ENCODE measurements at regions not wholly inside any gene's neighbourhood (a gene's known extent, or its start where the extent isn't known, plus 50 kb on each side); places are given as distances from the start of the nearest gene placed in this dataset.

GRCh38 chr12:103050273-103050672 lies 92.8 kb downstream of the ASCL1 start:
- no peak overlapping the region for H3K4me3 ChIP-seq (ENCODE audit: control extremely low read depth in 1 of 5, extremely low read depth in 1 of 5, insufficient read depth in 1 of 5, low read depth in 2 of 5, low read length in 4 of 5)
- H3K9me3 ChIP-seq (ENCODE audit: control extremely low read depth in 1 of 3, control insufficient read depth in 2 of 3, insufficient read depth in 1 of 3, low read length in 2 of 3), result peaks cover 0 to 3% (median 0%) of the 10 kb centered on the region in 3 donors
- H2AFZ ChIP-seq (ENCODE audit: insufficient read depth, low read depth, low read length, poor library complexity, severe bottlenecking), result no peak overlapping the region
- H3K27ac ChIP-seq (ENCODE audit: low read length in 2 of 2), result no peak overlapping the region
- no peak overlapping the region for H3K4me2 ChIP-seq (replicated peaks; ENCODE audit: low read depth, low read length, poor library complexity, severe bottlenecking)
- no peaks in the 10 kb centered on the region for H4K20me1 ChIP-seq (ENCODE audit: control insufficient read depth, insufficient read depth, low read length, poor library complexity, severe bottlenecking)
- ChIA-PET CTCF (no interaction called here), POLR2A (no interaction called here)
- TF ChIP-seq, protein P1, sequence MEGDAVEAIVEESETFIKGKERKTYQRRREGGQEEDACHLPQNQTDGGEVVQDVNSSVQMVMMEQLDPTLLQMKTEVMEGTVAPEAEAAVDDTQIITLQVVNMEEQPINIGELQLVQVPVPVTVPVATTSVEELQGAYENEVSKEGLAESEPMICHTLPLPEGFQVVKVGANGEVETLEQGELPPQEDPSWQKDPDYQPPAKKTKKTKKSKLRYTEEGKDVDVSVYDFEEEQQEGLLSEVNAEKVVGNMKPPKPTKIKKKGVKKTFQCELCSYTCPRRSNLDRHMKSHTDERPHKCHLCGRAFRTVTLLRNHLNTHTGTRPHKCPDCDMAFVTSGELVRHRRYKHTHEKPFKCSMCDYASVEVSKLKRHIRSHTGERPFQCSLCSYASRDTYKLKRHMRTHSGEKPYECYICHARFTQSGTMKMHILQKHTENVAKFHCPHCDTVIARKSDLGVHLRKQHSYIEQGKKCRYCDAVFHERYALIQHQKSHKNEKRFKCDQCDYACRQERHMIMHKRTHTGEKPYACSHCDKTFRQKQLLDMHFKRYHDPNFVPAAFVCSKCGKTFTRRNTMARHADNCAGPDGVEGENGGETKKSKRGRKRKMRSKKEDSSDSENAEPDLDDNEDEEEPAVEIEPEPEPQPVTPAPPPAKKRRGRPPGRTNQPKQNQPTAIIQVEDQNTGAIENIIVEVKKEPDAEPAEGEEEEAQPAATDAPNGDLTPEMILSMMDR (IDR thresholded peaks at IDR 0.05), result no peak
- TF ChIP-seq EZH2 (IDR thresholded peaks at IDR 0.05; ENCODE audit: borderline replicate concordance, insufficient read depth, low read depth, low read length, poor library complexity, severe bottlenecking), result no peak
- Mint-ChIP-seq H3K4me3 (no peak overlapping the region), H3K27ac (no peak overlapping the region), H3K27me3 (peaks cover 4% of the 10 kb centered on the region), H3K9me3 (ENCODE audit: insufficient read depth) (no peaks in the 10 kb centered on the region), H3K4me1 (no peaks in the 10 kb centered on the region)
- no CpG with 5 or more reads among the region's 4 CpGs for WGBS (ENCODE audit: insufficient coverage)
- ATAC-seq (ENCODE audit: low read depth) (no peak), DNase-seq (no peak)
- H3K36me3 ChIP-seq (replicated peaks in 1 of 2; ENCODE audit: control extremely low read depth in 1 of 2, control insufficient read depth in 1 of 2, extremely low read depth in 1 of 2, insufficient read depth in 2 of 2, low read length in 1 of 2), result no peaks in the 10 kb centered on the region
- H3K9ac ChIP-seq (ENCODE audit: low read length), result no peak overlapping the region
- no peaks in the 10 kb centered on the region for H3K27me3 ChIP-seq (replicated peaks in 1 of 4; ENCODE audit: control extremely low read depth in 1 of 4, control insufficient read depth in 3 of 4, insufficient read depth in 4 of 4, low read length in 3 of 4)
- intact Hi-C loops (cut with micrococcal nuclease), result no loop called here
- no peaks in the 10 kb centered on the region for H3K4me1 ChIP-seq (ENCODE audit: control insufficient read depth in 2 of 2, insufficient read depth in 2 of 2, low read length in 2 of 2)
- no peaks in the 10 kb centered on the region for H3K79me2 ChIP-seq (ENCODE audit: control insufficient read depth, insufficient read depth, low read length)

GRCh38 chr12:103053089-103053488 lies 95.6 kb downstream of the ASCL1 start:
- DNase-seq, result no peak
- CTCF ChIA-PET, result interaction anchor here (1.3 kb wide), 1 partner anchor 495 kb away, joined by 3 read pairs; no protein-coding TSS in a partner anchor
- no peaks in the 10 kb centered on the region for H3K36me3 ChIP-seq (replicated peaks in 1 of 2; ENCODE audit: control extremely low read depth in 1 of 2, control insufficient read depth in 1 of 2, extremely low read depth in 1 of 2, insufficient read depth in 2 of 2, low read length in 1 of 2)
- H3K9me3 Mint-ChIP-seq (ENCODE audit: insufficient read depth), result no peaks in the 10 kb centered on the region
- H3K4me3 ChIP-seq (ENCODE audit: control extremely low read depth in 1 of 5, extremely low read depth in 1 of 5, insufficient read depth in 1 of 5, low read depth in 2 of 5, low read length in 4 of 5), result no peak overlapping the region
- POLR2A ChIA-PET, result no interaction called here
- H3K4me3 Mint-ChIP-seq, result no peak overlapping the region
- H2AFZ ChIP-seq (ENCODE audit: insufficient read depth, low read depth, low read length, poor library complexity, severe bottlenecking), result no peak overlapping the region
- no peaks in the 10 kb centered on the region for H3K4me1 ChIP-seq (ENCODE audit: control insufficient read depth in 2 of 2, insufficient read depth in 2 of 2, low read length in 2 of 2)
- H3K9ac ChIP-seq (ENCODE audit: low read length), result no peak overlapping the region
- no peak overlapping the region for H3K27ac Mint-ChIP-seq
- peaks cover 4% of the 10 kb centered on the region for H3K27me3 Mint-ChIP-seq
- no peak overlapping the region for H3K4me2 ChIP-seq (replicated peaks; ENCODE audit: low read depth, low read length, poor library complexity, severe bottlenecking)
- no peaks in the 10 kb centered on the region for H3K79me2 ChIP-seq (ENCODE audit: control insufficient read depth, insufficient read depth, low read length)
- H3K27me3 ChIP-seq (replicated peaks in 1 of 4; ENCODE audit: control extremely low read depth in 1 of 4, control insufficient read depth in 3 of 4, insufficient read depth in 4 of 4, low read length in 3 of 4), result peaks cover 0 to 2% (median 0%) of the 10 kb centered on the region in 4 experiments
- H3K9me3 ChIP-seq (ENCODE audit: control extremely low read depth in 1 of 3, control insufficient read depth in 2 of 3, insufficient read depth in 1 of 3, low read length in 2 of 3), result no peaks in the 10 kb centered on the region
- intact Hi-C loops (cut with micrococcal nuclease), result no loop called here
- H3K27ac ChIP-seq (ENCODE audit: low read length in 2 of 2), result no peak overlapping the region
- no peaks in the 10 kb centered on the region for H4K20me1 ChIP-seq (ENCODE audit: control insufficient read depth, insufficient read depth, low read length, poor library complexity, severe bottlenecking)
- TF ChIP-seq, protein P1 (IDR thresholded peaks at IDR 0.05), result no peak
- no peak for TF ChIP-seq EZH2 (IDR thresholded peaks at IDR 0.05; ENCODE audit: borderline replicate concordance, insufficient read depth, low read depth, low read length, poor library complexity, severe bottlenecking)
- no peak for ATAC-seq (ENCODE audit: low read depth)
- H3K4me1 Mint-ChIP-seq, result no peaks in the 10 kb centered on the region
